H1 (cell line): ENCODE measurements at regions not wholly inside any gene's neighbourhood (a gene's known extent, or its start where the extent isn't known, plus 50 kb on each side); places are given as distances from the start of the nearest gene placed in this dataset.

Source experiments
- CTCF ChIA-PET: fragments of 300-600 bp; sonication (Branson Sonifier 250); formaldehyde crosslinking; loops from one replicate; lab custom pipeline; 2021; ENCODE audit not compliant: partially characterized antibody; lab: Charles Lee
- POLR2A ChIA-PET: fragments of 300-600 bp; sonication (Branson Sonifier 250); formaldehyde crosslinking; loops from one replicate; lab custom pipeline; 2021; ENCODE audit warnings: inconsistent platforms; ENCODE audit not compliant: partially characterized antibody; lab: Charles Lee
- DNase-seq, 2 experiments: peaks; one replicate each; pipeline versions ENCODE4 v3.0.0 to v3.0.0-alpha.2; 2010 to 2022; ENCODE audit warnings: low spot score in 2 of 2, low read depth in 1 of 2, mixed read lengths in 1 of 2
- FAIRE-seq: peaks from 2 replicates; lab custom pipeline; 2011; peaks lifted over from hg19 to GRCh38; lab: Jason Lieb, UNC
- H2AFZ ChIP-seq: 2 replicates; pipeline ENCODE4 v1.8.1; 2012; ENCODE audit warnings: low read length, inconsistent platforms
- H2AK5ac ChIP-seq: 2 replicates; pipeline ENCODE4 v1.6.1; 2013; ENCODE audit warnings: low read depth, low read length
- H2BK120ac ChIP-seq: replicated peaks from 2 replicates; pipeline ENCODE3; 2013; ENCODE audit warnings: low read depth, low read length, inconsistent platforms
- H2BK12ac ChIP-seq: 2 replicates; pipeline ENCODE4 v1.6.1; 2013; ENCODE audit warnings: low read depth, low read length
- H2BK15ac ChIP-seq: 2 replicates; pipeline ENCODE4 v1.6.1; 2013; ENCODE audit warnings: low read length
- H2BK20ac ChIP-seq: 2 replicates; pipeline ENCODE4 v1.6.1; 2013; ENCODE audit warnings: low read length
- H2BK5ac ChIP-seq: 2 replicates; pipeline ENCODE4 v1.6.1; 2013; ENCODE audit warnings: low read depth, low read length
- H3K14ac ChIP-seq: 2 replicates; pipeline ENCODE4 v1.6.1; 2013; ENCODE audit warnings: inconsistent platforms; ENCODE audit not compliant: insufficient read length
- H3K18ac ChIP-seq: 2 replicates; pipeline ENCODE4 v1.6.1; 2013; ENCODE audit warnings: low read length; ENCODE audit errors: extremely low read depth
- H3K23ac ChIP-seq: 2 replicates; pipeline ENCODE4 v1.6.1; 2013; ENCODE audit warnings: inconsistent platforms; ENCODE audit not compliant: insufficient read length
- H3K23me2 ChIP-seq: 2 replicates; pipeline ENCODE4 v1.6.1; 2013; ENCODE audit warnings: low read depth, low read length
- H3K27ac ChIP-seq: 2 replicates; pipeline ENCODE4 v1.6.1; 2011; ENCODE audit warnings: low read depth, low read length, inconsistent platforms
- H3K27me3 ChIP-seq, 4 experiments: replicated peaks in 1 of 4; 1 replicate in 1 of 4; 2 replicates in 3 of 4; pipeline versions ENCODE4 v1.6.1 to v1.8.1; 2011 to 2013; ENCODE audit warnings: low read length in 3 of 4, mild to moderate bottlenecking in 3 of 4, inconsistent platforms in 2 of 4, mixed read lengths in 2 of 4, moderate library complexity in 1 of 4; ENCODE audit not compliant: control insufficient read depth in 3 of 4, insufficient read depth in 3 of 4; ENCODE audit errors: extremely low read depth in 1 of 4
- H3K36me3 ChIP-seq, 4 experiments: 2 replicates each; pipeline versions ENCODE4 v1.6.1 to v1.8.1; 2011 to 2013; ENCODE audit warnings: mild to moderate bottlenecking in 4 of 4, low read length in 3 of 4, moderate library complexity in 2 of 4, control low read depth in 1 of 4, inconsistent platforms in 1 of 4; ENCODE audit not compliant: insufficient read depth in 4 of 4, control insufficient read depth in 2 of 4
- H3K4ac ChIP-seq: replicated peaks from 2 replicates; pipeline ENCODE3; 2013; ENCODE audit warnings: low read length, low read depth, mixed read lengths, inconsistent platforms; ENCODE audit not compliant: insufficient read length
- H3K4me1 ChIP-seq, 4 experiments: replicated peaks in 1 of 4; 1 replicate in 1 of 4; 2 replicates in 3 of 4; pipeline versions ENCODE4 v1.6.1 to v1.8.1; 2011 to 2013; ENCODE audit warnings: low read length in 3 of 4, inconsistent platforms in 2 of 4, mixed read lengths in 1 of 4; ENCODE audit not compliant: insufficient read depth in 4 of 4, control insufficient read depth in 3 of 4
- H3K4me2 ChIP-seq, 2 experiments: 2 replicates each; pipeline versions ENCODE4 v1.6.1 to v1.8.1; 2011 to 2013; ENCODE audit warnings: low read depth in 2 of 2, low read length in 2 of 2, control low read depth in 1 of 2, inconsistent platforms in 1 of 2, mild to moderate bottlenecking in 1 of 2; ENCODE audit not compliant: insufficient read depth in 1 of 2
- H3K4me3 ChIP-seq, 4 experiments: fragments of 200-600, 300-600 bp in 1 of 4; sonication (generic), shearing (Covaris generic), sonication (Bioruptor Twin) in 1 of 4; 2 replicates each; pipeline versions ENCODE4 v1.5.1 to v1.8.1; 2011 to 2016; ENCODE audit warnings: low read length in 4 of 4, low read depth in 3 of 4, control low read depth in 2 of 4, inconsistent platforms in 2 of 4, mild to moderate bottlenecking in 2 of 4, mixed read lengths in 1 of 4, moderate library complexity in 1 of 4; ENCODE audit not compliant: insufficient read depth in 2 of 4; ENCODE audit errors: extremely low read depth in 1 of 4
- H3K56ac ChIP-seq: replicated peaks from 2 replicates; pipeline ENCODE3; 2013; ENCODE audit warnings: low read depth, mild to moderate bottlenecking, mixed read lengths, low read length, inconsistent platforms; ENCODE audit not compliant: insufficient read length
- H3K79me1 ChIP-seq: 2 replicates; pipeline ENCODE4 v1.6.1; 2013; ENCODE audit warnings: low read depth, low read length, control low read depth
- H3K79me2 ChIP-seq, 2 experiments: 2 replicates each; pipeline versions ENCODE4 v1.6.1 to v1.8.1; 2012 to 2013; ENCODE audit warnings: low read length in 2 of 2, mild to moderate bottlenecking in 2 of 2, inconsistent platforms in 1 of 2; ENCODE audit not compliant: insufficient read depth in 2 of 2, control insufficient read depth in 1 of 2
- H3K9ac ChIP-seq, 4 experiments: replicated peaks in 1 of 4; 1 replicate in 1 of 4; 2 replicates in 3 of 4; pipeline versions ENCODE4 v1.6.1 to v1.8.1; 2011 to 2013; ENCODE audit warnings: low read depth in 3 of 4, low read length in 3 of 4, control low read depth in 2 of 4, mild to moderate bottlenecking in 2 of 4, moderate library complexity in 2 of 4, inconsistent platforms in 1 of 4; ENCODE audit errors: extremely low read depth in 1 of 4
- H3K9me3 ChIP-seq, 2 experiments: 2 replicates each; pipeline versions ENCODE4 v1.6.1 to v1.8.1; 2012 to 2013; ENCODE audit warnings: mild to moderate bottlenecking in 2 of 2, moderate library complexity in 2 of 2, control low read depth in 1 of 2, inconsistent platforms in 1 of 2, low read depth in 1 of 2, low read length in 1 of 2, mixed read lengths in 1 of 2; ENCODE audit not compliant: insufficient read depth in 2 of 2
- H4K20me1 ChIP-seq, 2 experiments: replicated peaks in 1 of 2; 2 replicates each; pipeline versions ENCODE3 to v1.8.1; 2011 to 2013; ENCODE audit warnings: inconsistent platforms in 2 of 2, low read length in 2 of 2, mild to moderate bottlenecking in 1 of 2; ENCODE audit not compliant: insufficient read depth in 2 of 2, control insufficient read depth in 1 of 2
- H4K5ac ChIP-seq: 2 replicates; pipeline ENCODE4 v1.6.1; 2013; ENCODE audit warnings: low read length, low read depth, mixed read lengths, inconsistent platforms; ENCODE audit not compliant: insufficient read length
- H4K8ac ChIP-seq: 2 replicates; pipeline ENCODE4 v1.8.0; 2013; ENCODE audit warnings: mild to moderate bottlenecking, moderate library complexity, low read length, inconsistent platforms; ENCODE audit not compliant: insufficient read depth; ENCODE audit errors: extremely low read depth
- H4K91ac ChIP-seq: replicated peaks from 2 replicates; pipeline ENCODE3; 2013; ENCODE audit warnings: low read length, mixed read lengths, inconsistent platforms; ENCODE audit not compliant: insufficient read length
- BCL11A ChIP-seq, 2 experiments: IDR thresholded peaks; one replicate each; pipeline ENCODE4 v1.6.1; 2011; ENCODE audit warnings: low read depth in 2 of 2, low read length in 2 of 2, mild to moderate bottlenecking in 2 of 2
- BRCA1 ChIP-seq: IDR thresholded peaks from 2 replicates; pipeline ENCODE4 v1.6.1; 2012; ENCODE audit warnings: low read depth, low read length, improper control_type of control experiment
- CBX8 ChIP-seq: fragments of 300-800, 300-1000 bp; sonication (generic); IDR thresholded peaks from 2 replicates; pipeline ENCODE4 v1.7.1; 2016; ENCODE audit warnings: low read depth, low read length, borderline replicate concordance
- CHD1 ChIP-seq: IDR thresholded peaks from 2 replicates; pipeline ENCODE4 v1.6.1; 2012; ENCODE audit warnings: low read depth, low read length, improper control_type of control experiment
- EP300 ChIP-seq, 2 experiments: IDR thresholded peaks; 1 replicate in 1 of 2; 2 replicates in 1 of 2; pipeline ENCODE4 v1.6.1; 2011 to 2012; ENCODE audit warnings: low read depth in 2 of 2, low read length in 2 of 2, mild to moderate bottlenecking in 2 of 2, borderline replicate concordance in 1 of 2, inconsistent platforms in 1 of 2, moderate library complexity in 1 of 2
- GABPA ChIP-seq: IDR thresholded peaks from 2 replicates; pipeline ENCODE4 v1.6.1; 2011; ENCODE audit warnings: mild to moderate bottlenecking, low read length, moderate library complexity, borderline replicate concordance; ENCODE audit not compliant: insufficient read depth
- KDM4A ChIP-seq: IDR thresholded peaks from one replicate; pipeline ENCODE4 v1.7.1; 2012; ENCODE audit warnings: low read depth, mild to moderate bottlenecking, moderate library complexity, low read length, inconsistent platforms; ENCODE audit not compliant: severe bottlenecking
- MAFK ChIP-seq: IDR thresholded peaks from 2 replicates; pipeline ENCODE4 v1.6.1; 2012; ENCODE audit warnings: low read depth, mild to moderate bottlenecking, improper control_type of control experiment, low read length
- POLR2AphosphoS5 ChIP-seq: IDR thresholded peaks from 2 replicates; pipeline ENCODE4 v1.6.1; 2011; ENCODE audit warnings: low read depth, low read length
- RBBP5 ChIP-seq: IDR thresholded peaks from 2 replicates; pipeline ENCODE4 v1.7.1; 2012; ENCODE audit warnings: low read depth, mild to moderate bottlenecking, inconsistent platforms, low read length, moderate library complexity, borderline replicate concordance
- RXRA ChIP-seq: IDR thresholded peaks from 2 replicates; pipeline ENCODE4 v1.6.1; 2011; ENCODE audit warnings: low read depth, mild to moderate bottlenecking, low read length, moderate library complexity; ENCODE audit not compliant: insufficient read depth
- SAP30 ChIP-seq: fragments of 300-600 bp; sonication (generic); IDR thresholded peaks from 2 replicates; pipeline ENCODE4 v1.7.1; 2012; ENCODE audit warnings: low read length, moderate library complexity, mild to moderate bottlenecking, inconsistent platforms; ENCODE audit not compliant: insufficient read depth, insufficient replicate concordance
- TEAD4 ChIP-seq: IDR thresholded peaks from 2 replicates; pipeline ENCODE4 v1.6.1; 2012; ENCODE audit warnings: low read depth, low read length, inconsistent platforms, mixed read lengths
- WGBS, 2 experiments: shearing (Covaris generic) in 1 of 2; methylation state at CpG; one replicate each; pipeline versions ENCODE4 v1.1.6 to v1.1.7; 2013 to 2015; ENCODE audit warnings: low lambda C conversion rate in 2 of 2, mixed read lengths in 2 of 2, inconsistent platforms in 1 of 2, low coverage in 1 of 2, missing lambda C conversion rate in 1 of 2; ENCODE audit not compliant: insufficient replicate concordance in 2 of 2, insufficient coverage in 1 of 2, insufficient read length in 1 of 2; ENCODE audit errors: extremely low coverage in 1 of 2, missing lambda C conversion rate in 1 of 2; 5-methylcytosine and 5-hydroxymethylcytosine counted together

DNA sequence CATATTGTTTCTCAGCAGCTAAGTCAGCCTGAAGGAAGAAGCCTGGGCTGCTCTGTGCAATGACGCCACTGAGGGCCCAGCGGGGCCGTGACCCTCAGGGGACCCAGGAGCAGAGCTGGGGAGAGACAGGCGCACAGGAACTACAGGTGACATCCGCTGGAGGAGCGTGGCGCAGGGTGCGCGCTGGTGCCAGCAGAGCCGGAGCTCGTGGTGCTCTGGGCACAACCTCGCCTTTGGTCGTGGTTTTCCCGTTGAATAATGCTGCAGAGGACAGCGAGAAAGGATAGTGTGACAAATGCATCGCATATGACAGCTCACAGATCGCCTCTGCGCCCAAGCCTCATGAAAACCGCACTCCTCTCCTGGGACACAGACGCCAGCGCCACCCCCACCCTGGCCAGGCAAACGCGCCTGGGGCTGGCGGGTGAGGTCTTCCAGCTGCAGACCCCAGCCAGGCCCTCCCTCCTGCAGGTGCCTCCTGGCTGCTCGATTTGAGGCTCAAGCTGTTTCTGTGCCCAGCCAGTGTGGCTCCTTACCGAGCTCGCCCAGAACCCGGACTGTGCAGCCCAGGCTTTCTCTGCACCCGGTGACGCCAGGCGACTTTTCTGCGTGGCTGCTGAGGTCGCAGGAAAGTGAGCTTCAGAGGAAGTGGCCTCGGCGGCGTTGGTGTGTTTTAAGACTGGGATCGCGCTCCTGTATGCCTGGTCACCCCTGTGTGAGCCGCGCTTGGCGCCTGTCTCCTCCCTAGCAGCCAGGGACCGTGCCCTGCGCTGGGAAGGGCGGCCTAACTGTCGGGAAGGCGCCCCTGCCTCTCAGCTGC lies 583.1 kb upstream of the HS6ST1 start:
- H4K8ac ChIP-seq = no peak overlapping the region
- H3K4me3 ChIP-seq = no peak overlapping the region
- H3K9ac ChIP-seq = no peak overlapping the region
- H2BK20ac ChIP-seq = no peak overlapping the region
- no peak overlapping the region for H3K18ac ChIP-seq
- ChIA-PET CTCF (no interaction called here), POLR2A (interaction anchor here (1.0 kb wide), 1 partner anchor 12 kb away, joined by 3 read pairs; no protein-coding TSS in a partner anchor)
- H2AK5ac ChIP-seq = no peak overlapping the region
- no peaks in the 10 kb centered on the region for H3K79me2 ChIP-seq
- no peak overlapping the region for H2BK5ac ChIP-seq
- DNase-seq = no peak
- no peaks in the 10 kb centered on the region for H3K27me3 ChIP-seq
- 95% methylated on average over 44 of the region's 46 CpGs; no CpG with 5 or more reads in 1 of the 2 experiments for WGBS, 2 experiments
- no peak overlapping the region for H4K5ac ChIP-seq
- FAIRE-seq = no peak
- no peak overlapping the region for H2BK15ac ChIP-seq
- no peak overlapping the region for H2BK12ac ChIP-seq
- H2BK120ac ChIP-seq = no peak overlapping the region
- H3K56ac ChIP-seq = no peak overlapping the region
- no peak overlapping the region for H3K4ac ChIP-seq
- no peaks in the 10 kb centered on the region for H3K4me1 ChIP-seq
- no peaks in the 10 kb centered on the region for H4K20me1 ChIP-seq
- no peak overlapping the region for H3K14ac ChIP-seq
- H2AFZ ChIP-seq = 0 out of 2 replicates have a peak overlapping the region, but pooled peaks have one; percentile 32
- no peak overlapping the region for H3K4me2 ChIP-seq
- no peak overlapping the region for H3K27ac ChIP-seq
- no peaks in the 10 kb centered on the region for H3K23me2 ChIP-seq
- H3K9me3 ChIP-seq = peaks cover 2 to 5% of the 10 kb centered on the region in 2 experiments; a peak in 2 of 4 replicates
- no peaks in the 10 kb centered on the region; a peak in 1 of 8 replicates for H3K36me3 ChIP-seq
- no peak overlapping the region for H3K23ac ChIP-seq
- no peak overlapping the region for H4K91ac ChIP-seq
- H3K79me1 ChIP-seq = no peaks in the 10 kb centered on the region
- TF ChIP-seq BCL11A (IDR thresholded peaks at IDR 0.05; ENCODE audit: low read depth in 2 of 2, low read length in 2 of 2) (no peak), TEAD4 (no peak), BRCA1 (no peak), CBX8 (no peak), KDM4A (no peak), MAFK (no peak), POLR2AphosphoS5 (no peak), RXRA (no peak), GABPA (no peak), CHD1 (no peak), RBBP5 (no peak), EP300 (IDR thresholded peaks at IDR 0.05; ENCODE audit: borderline replicate concordance in 1 of 2, low read depth in 2 of 2, low read length in 2 of 2) (no peak), SAP30 (no peak)
